A673 (cell line): ENCODE measurements at regions not wholly inside any gene's neighbourhood (a gene's known extent, or its start where the extent isn't known, plus 50 kb on each side); places are given as distances from the start of the nearest gene placed in this dataset.

Experiments used
- BruUV-seq: library from RNA; stranded (reverse); fragments of 400-500 nt; replicated peaks from 2 replicates; lab custom pipeline; 2021; lab: Mats Ljungman, UMichigan
- CTCF ChIA-PET: fragments of 300-600 bp; sonication (Branson Sonifier 250); formaldehyde crosslinking; loops from one replicate; lab custom pipeline; 2022; ENCODE audit warnings: antibody characterized with exemption; lab: Charles Lee
- POLR2A ChIA-PET: fragments of 300-600 bp; sonication (Branson Sonifier 250); formaldehyde crosslinking; loops from one replicate; lab custom pipeline; 2022; ENCODE audit warnings: antibody characterized with exemption; ENCODE audit not compliant: low non-redundant PET; lab: Charles Lee
- DNase-seq: peaks from one replicate; pipeline ENCODE4 v3.0.0-alpha.2; 2015; ENCODE audit warnings: low spot score
- H3K27ac ChIP-seq: fragments of 200-600 bp; sonication (generic); 2 replicates; pipeline ENCODE4 v1.5.1; 2016; ENCODE audit warnings: mixed run types, low read depth, mild to moderate bottlenecking, mixed read lengths, antibody characterized with exemption, low read length; ENCODE audit not compliant: poor library complexity, severe bottlenecking
- H3K27me3 ChIP-seq: fragments of 200-600 bp; sonication (generic); replicated peaks from 2 replicates; pipeline ENCODE4 v1.6.1; 2017; ENCODE audit warnings: mixed run types, low read depth, mild to moderate bottlenecking, mixed read lengths, antibody characterized with exemption, low read length; ENCODE audit not compliant: insufficient read depth, poor library complexity
- H3K36me3 ChIP-seq: fragments of 200-600 bp; sonication (generic); 2 replicates; pipeline ENCODE4 v1.6.1; 2016; ENCODE audit warnings: mixed run types, mild to moderate bottlenecking, mixed read lengths, antibody characterized with exemption, low read length; ENCODE audit not compliant: insufficient read depth, poor library complexity, severe bottlenecking
- H3K4me1 ChIP-seq: fragments of 200-600 bp; sonication (generic); 2 replicates; pipeline ENCODE4 v1.6.1; 2017; ENCODE audit warnings: mixed run types, mild to moderate bottlenecking, mixed read lengths, antibody characterized with exemption, low read length; ENCODE audit not compliant: insufficient read depth, poor library complexity, severe bottlenecking
- H3K4me3 ChIP-seq: fragments of 200-600 bp; sonication (generic); 2 replicates; pipeline ENCODE4 v1.5.1; 2016; ENCODE audit warnings: low read depth, mixed run types, mild to moderate bottlenecking, mixed read lengths, low read length; ENCODE audit not compliant: poor library complexity, severe bottlenecking
- H3K9me3 ChIP-seq: fragments of 200-600 bp; sonication (generic); 2 replicates; pipeline ENCODE4 v1.6.1; 2016; ENCODE audit warnings: mixed run types, low read depth, mild to moderate bottlenecking, mixed read lengths, antibody characterized with exemption, low read length; ENCODE audit not compliant: poor library complexity, severe bottlenecking
- CTCF ChIP-seq: fragments of 300-800, 200-600 bp; sonication (generic); conservative IDR thresholded peaks from 2 replicates; pipeline ENCODE4 v1.5.1; 2017; ENCODE audit warnings: low read depth, mild to moderate bottlenecking, antibody characterized with exemption, low read length, moderate library complexity, mixed read lengths
- EZH2 ChIP-seq: fragments of 200-600 bp; sonication (generic); IDR thresholded peaks from 2 replicates; pipeline ENCODE4 v1.6.1; 2017; ENCODE audit warnings: borderline replicate concordance, low read depth, mild to moderate bottlenecking, mixed read lengths, antibody characterized with exemption, low read length; ENCODE audit not compliant: poor library complexity, severe bottlenecking
- intact Hi-C: fragments of 100-400 bp; cut with micrococcal nuclease; formaldehyde crosslinking; loops from one replicate; pipeline ENCODE4 v1.10.0; 2022; ENCODE audit not compliant: unreplicated experiment

DNA sequence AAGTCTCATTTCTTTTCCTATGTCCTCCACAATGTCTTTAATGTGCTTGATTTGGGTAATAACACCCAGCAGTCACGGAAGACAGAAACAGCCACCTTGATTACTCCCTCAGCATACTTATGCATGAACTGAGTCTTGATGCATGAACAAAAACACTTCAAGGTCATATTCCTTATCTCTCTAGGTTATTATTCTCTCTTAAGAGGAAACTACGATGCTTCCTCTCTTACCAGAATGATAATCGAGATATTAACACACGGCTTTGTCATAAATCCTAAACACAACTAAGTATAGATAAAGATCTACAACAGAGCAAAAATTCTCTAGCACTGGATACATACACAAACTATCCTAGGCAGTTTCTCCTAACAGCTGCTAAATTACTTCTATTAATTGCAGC is 583.5 kb upstream of the ATP2B1 start:
- TF ChIP-seq EZH2 (no peak), CTCF (no peak)
- Histone ChIP-seq H3K4me3 (no peak overlapping the region), H3K4me1 (peaks cover 3% of the 10 kb centered on the region), H3K27me3 (no peaks in the 10 kb centered on the region), H3K36me3 (no peaks in the 10 kb centered on the region), H3K9me3 (peaks cover 8% of the 10 kb centered on the region), H3K27ac (no peak overlapping the region)
- intact Hi-C loops = no loop called here
- CTCF ChIA-PET = no interaction called here
- DNase-seq = no peak
- no TSS peak for BruUV-seq
- POLR2A ChIA-PET = no interaction called here

DNA sequence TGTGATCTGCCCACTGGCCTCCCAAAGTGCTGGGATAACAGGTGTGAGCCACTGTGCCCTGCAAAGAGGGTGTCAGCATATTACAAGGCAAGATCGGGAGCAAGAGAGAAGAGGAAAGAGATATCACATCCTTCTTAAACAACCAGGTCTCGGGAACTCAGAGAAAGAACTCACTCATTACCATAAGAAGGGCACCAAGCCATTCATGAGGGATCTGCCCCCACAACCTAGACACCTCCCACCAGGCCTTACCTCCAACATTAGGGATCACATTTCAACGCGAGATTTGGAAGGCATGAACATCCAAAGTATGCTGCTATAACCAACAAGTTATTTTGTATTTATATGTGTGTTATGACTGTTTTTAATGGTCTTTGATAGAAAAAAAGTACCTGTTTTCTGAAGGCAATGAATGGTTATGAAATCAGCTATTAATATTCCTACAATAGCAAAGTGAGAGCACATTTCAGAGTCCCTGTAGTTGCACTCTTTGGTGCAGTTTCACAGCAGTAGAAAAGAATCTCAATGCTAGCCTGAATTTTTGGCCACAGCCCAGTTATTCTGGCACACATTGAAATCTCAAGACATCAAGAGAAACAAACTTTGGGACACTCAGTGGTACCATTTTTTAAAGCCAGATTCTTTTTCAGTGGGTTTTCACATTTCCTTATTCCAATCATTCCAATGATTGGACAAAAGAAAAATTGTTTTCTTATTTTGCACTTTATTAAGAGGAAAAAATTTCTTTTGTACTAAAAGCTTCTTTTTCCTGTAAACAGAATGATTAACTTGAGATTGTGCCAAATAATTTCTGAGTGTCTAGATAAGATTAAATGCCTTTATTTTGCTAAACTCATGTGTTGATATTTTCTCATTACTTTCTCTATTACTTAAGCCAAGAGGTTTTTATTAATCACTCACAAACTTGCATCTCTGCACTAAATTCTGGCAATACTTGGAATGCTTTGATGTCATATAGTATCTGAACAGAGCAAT is 582.6 kb upstream of the ATP2B1 start:
- Histone ChIP-seq H3K36me3 (no peaks in the 10 kb centered on the region), H3K27ac (no peak overlapping the region), H3K4me3 (no peak overlapping the region), H3K9me3 (peaks cover 8% of the 10 kb centered on the region), H3K27me3 (no peaks in the 10 kb centered on the region), H3K4me1 (peaks cover 3% of the 10 kb centered on the region)
- ChIA-PET CTCF (no interaction called here), POLR2A (no interaction called here)
- no TSS peak for BruUV-seq
- TF ChIP-seq CTCF (no peak), EZH2 (no peak)
- DNase-seq = no peak
- intact Hi-C loops = no loop called here

- Histone ChIP-seq H3K27me3 (no peaks in the 10 kb centered on the region), H3K36me3 (no peaks in the 10 kb centered on the region), H3K9me3 (peaks cover 14% of the 10 kb centered on the region), H3K4me3 (no peak overlapping the region), H3K27ac (no peak overlapping the region), H3K4me1 (peaks cover 3% of the 10 kb centered on the region)
- intact Hi-C loops = no loop called here
- ChIA-PET CTCF (no interaction called here), POLR2A (no interaction called here)
- BruUV-seq = no TSS peak
- TF ChIP-seq EZH2 = no peak
- TF ChIP-seq CTCF = no peak
- DNase-seq = peak; percentile 16
Observed at GRCh38 chr12:90287585-90287984, 578.9 kb upstream of the ATP2B1 start.
